Right lobe of liver (tissue), 6 donors: ENCODE measurements at regions not wholly inside any gene's neighbourhood (a gene's known extent, or its start where the extent isn't known, plus 50 kb on each side); places are given as distances from the start of the nearest gene placed in this dataset.
"Not testable (repeated sequence)": the region's sequence is repeated elsewhere in the genome, so short reads cannot be mapped to it uniquely, and the experiment has no call there.

Source experiments
- ATAC-seq, 4 donors: fragments of 200-7000 bp; cut with Tn5 transposase; one replicate each; pipeline ENCODE4 v1.9.1; 2020; ENCODE audit warnings: mild to moderate bottlenecking in 4 of 4, moderate library complexity in 4 of 4
- DNase-seq, 3 donors: peaks; one replicate each; pipeline ENCODE4 v3.0.0-alpha.2; 2020
- H3K27ac ChIP-seq, 3 donors: fragments of 200-600 bp; one replicate each; pipeline ENCODE4 v1.8.0; 2022
- H3K27me3 ChIP-seq, 2 donors: fragments of 200-600 bp; one replicate each; pipeline ENCODE4 v1.8.0; 2022
- H3K36me3 ChIP-seq, 4 donors: fragments of 200-600 bp; sonication (generic) in 1 of 4; one replicate each; pipeline versions ENCODE4 v1.5.1 to v1.8.0; 2017 to 2022; ENCODE audit warnings: control low read depth in 1 of 4
- H3K4me1 ChIP-seq, 4 donors: fragments of 200-600 bp; sonication (generic) in 1 of 4; one replicate each; pipeline versions ENCODE4 v1.5.1 to v1.8.0; 2017 to 2022; ENCODE audit warnings: control low read depth in 1 of 4
- H3K4me3 ChIP-seq, 3 donors: fragments of 200-600 bp; one replicate each; pipeline ENCODE4 v1.8.0; 2022
- H3K9me3 ChIP-seq, 4 donors: fragments of 200-600 bp; sonication (generic) in 1 of 4; one replicate each; pipeline versions ENCODE4 v1.5.1 to v1.8.0; 2017 to 2022; ENCODE audit warnings: control low read depth in 1 of 4
- CTCF ChIP-seq, 4 donors: fragments of 200-600 bp in 3 of 4; fragments of 450-650 bp in 1 of 4; IDR thresholded peaks; one replicate each; pipeline versions ENCODE4 v1.5.1 to v1.8.0; 2016 to 2022; ENCODE audit warnings: antibody characterized with exemption in 4 of 4, mild to moderate bottlenecking in 2 of 4
- POLR2A ChIP-seq: fragments of 450-650 bp; IDR thresholded peaks from one replicate; pipeline ENCODE4 v1.6.1; 2017; ENCODE audit warnings: antibody characterized with exemption, mild to moderate bottlenecking
- WGBS: methylation state at CpG from one replicate; pipeline ENCODE4 v1.1.6; 2018; ENCODE audit warnings: low coverage, low lambda C conversion rate; ENCODE audit not compliant: insufficient coverage; ENCODE audit errors: missing lambda C conversion rate; 5-methylcytosine and 5-hydroxymethylcytosine counted together
- intact Hi-C, 2 donors: fragments of 100-400 bp; cut with DNase I; formaldehyde crosslinking; loops; one replicate each; pipeline versions ENCODE4 v1.11.2 to v1.14.1; 2022
- donor health status: DM: no; HTN: yes; CAD: no.
- donor health status: DM: no; HTN: no; CAD: no.
- donor health status: DM: no; HTN: no; CAD: no.
- donor health status: DM: no; HTN: yes; CAD: no.
- donor health status: DM: no; HTN: yes; CAD: no.

- Histone ChIP-seq H3K27ac (no peak overlapping the region), H3K36me3 (no peaks in the 10 kb centered on the region), H3K9me3 (no peaks in the 10 kb centered on the region), H3K27me3 (no peaks in the 10 kb centered on the region), H3K4me1 (no peaks in the 10 kb centered on the region), H3K4me3 (no peak overlapping the region)
- WGBS: 38% methylated on average over 1 of the region's 1 CpG
- intact Hi-C loops: no loop called here
- DNase-seq: no peak
- ATAC-seq: no peak
- TF ChIP-seq POLR2A (no peak), CTCF (IDR thresholded peaks at IDR 0.05) (no peak)
Measured at GRCh38 chr12:88895634-88896033, 315.4 kb upstream of the KITLG start.

DNA sequence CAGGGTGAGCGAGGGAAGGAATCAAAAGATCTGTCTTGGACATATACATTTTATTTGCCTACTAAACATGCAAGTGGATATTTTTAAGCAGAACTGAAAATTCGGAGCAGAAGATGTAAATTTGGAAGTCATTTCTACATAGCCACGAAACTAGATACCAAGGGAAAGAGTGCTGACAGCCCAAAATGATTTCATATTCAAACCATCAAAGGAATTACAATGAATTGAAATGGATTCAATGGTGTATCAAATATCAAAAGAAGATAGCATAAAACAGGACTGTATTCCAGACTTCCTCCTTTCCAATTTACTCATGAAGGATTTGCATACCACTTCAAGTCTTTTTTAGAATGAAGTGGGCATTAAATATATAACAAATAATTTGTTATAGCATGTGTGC, 313.5 kb upstream of the KITLG start:
- Histone ChIP-seq H3K4me1 (no peaks in the 10 kb centered on the region), H3K9me3 (no peaks in the 10 kb centered on the region), H3K36me3 (no peaks in the 10 kb centered on the region), H3K27ac (no peak overlapping the region), H3K4me3 (no peak overlapping the region), H3K27me3 (no peaks in the 10 kb centered on the region)
- 51% methylated on average over 3 of the region's 3 CpGs for WGBS
- TF ChIP-seq CTCF (IDR thresholded peaks at IDR 0.05) (no peak), POLR2A (no peak)
- intact Hi-C loops: no loop called here
- DNase-seq (no peak), ATAC-seq (no peak)

GRCh38 chr12:88891434-88891833, 311.2 kb upstream of the KITLG start:
- H3K4me1 ChIP-seq, H3K9me3 ChIP-seq, H3K27me3 ChIP-seq, H3K4me3 ChIP-seq, H3K36me3 ChIP-seq, intact Hi-C loops, DNase-seq, H3K27ac ChIP-seq, ATAC-seq: not testable (repeated sequence)
- WGBS: 83% methylated on average over 11 of the region's 11 CpGs

DNA sequence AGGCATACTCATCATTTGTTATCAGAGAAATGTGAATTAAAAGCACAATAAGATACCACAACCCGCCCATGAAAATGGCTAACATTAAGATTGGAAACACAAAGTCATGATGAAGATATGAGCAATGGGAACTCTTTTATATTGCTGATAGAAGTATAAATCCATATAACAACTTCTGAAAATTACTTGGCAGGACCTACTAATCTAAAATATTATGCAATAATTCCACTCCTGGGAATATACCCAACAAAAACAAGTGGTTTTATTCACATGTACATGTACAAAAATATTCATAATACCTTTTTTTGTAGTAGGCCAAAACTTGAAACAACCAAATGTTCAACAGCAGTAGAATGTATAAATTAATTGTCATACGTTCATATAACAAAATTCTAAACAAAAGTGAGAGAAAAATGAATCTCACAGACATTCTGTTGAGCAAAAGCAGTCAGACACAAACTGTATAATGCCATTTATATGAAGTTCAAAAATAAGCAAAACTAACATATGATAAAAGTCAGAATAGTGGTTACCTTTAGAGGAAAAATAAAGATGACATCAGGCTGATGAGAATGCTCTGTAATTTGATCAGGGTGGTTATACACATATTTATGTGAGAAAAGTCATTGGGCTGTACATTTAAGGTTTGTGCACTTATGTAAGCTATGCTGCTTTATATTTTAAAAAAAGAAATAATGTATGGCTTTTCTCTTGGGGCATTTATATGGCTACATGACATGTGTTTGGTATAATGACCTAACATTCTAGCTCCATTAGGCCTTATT, 309.2 kb upstream of the KITLG start:
- H3K27me3 ChIP-seq: no peaks in the 10 kb centered on the region
- intact Hi-C loops: no loop called here
- 67% methylated on average over 2 of the region's 2 CpGs for WGBS
- H3K4me1 ChIP-seq: no peaks in the 10 kb centered on the region
- H3K9me3 ChIP-seq: no peaks in the 10 kb centered on the region
- DNase-seq (no peak), ATAC-seq (no peak)
- H3K36me3 ChIP-seq: no peaks in the 10 kb centered on the region
- TF ChIP-seq CTCF (IDR thresholded peaks at IDR 0.05) (no peak), POLR2A (no peak)
- H3K27ac ChIP-seq: no peak overlapping the region
- no peak overlapping the region for H3K4me3 ChIP-seq

DNA sequence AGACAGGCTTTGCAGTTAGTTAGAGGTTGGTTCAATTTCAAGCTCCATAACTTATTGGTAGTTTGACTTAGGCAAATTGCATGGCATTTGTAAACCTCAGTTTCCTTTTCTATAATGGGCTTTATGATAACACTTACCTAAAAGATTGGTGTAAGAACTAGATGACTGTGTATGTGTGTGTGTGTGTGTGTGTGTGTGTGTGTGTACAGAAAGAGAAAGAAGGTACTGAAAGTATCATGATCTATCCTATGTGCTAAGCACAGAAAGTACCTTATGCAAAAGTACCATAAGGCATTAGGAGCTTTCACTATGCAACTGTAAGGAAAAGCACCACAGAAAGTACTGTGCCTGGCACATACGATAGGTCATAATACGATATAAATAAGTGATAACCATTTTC, 304.3 kb upstream of the KITLG start:
- Histone ChIP-seq H3K4me1 (no peaks in the 10 kb centered on the region), H3K27me3 (no peaks in the 10 kb centered on the region), H3K4me3 (no peak overlapping the region), H3K27ac (no peak overlapping the region), H3K9me3 (no peaks in the 10 kb centered on the region), H3K36me3 (no peaks in the 10 kb centered on the region)
- ATAC-seq (no peak), DNase-seq (no peak)
- TF ChIP-seq CTCF (IDR thresholded peaks at IDR 0.05) (no peak), POLR2A (no peak)
- WGBS: 81% methylated on average over 2 of the region's 2 CpGs
- intact Hi-C loops: no loop called here
